PC-9 (cell line): ENCODE measurements at regions not wholly inside any gene's neighbourhood (a gene's known extent, or its start where the extent isn't known, plus 50 kb on each side); places are given as distances from the start of the nearest gene placed in this dataset.

ENCODE experiments used
- BruUV-seq: library from RNA; stranded (reverse); fragments of 400-500 nt; replicated peaks from 2 replicates; lab custom pipeline; 2021; lab: Mats Ljungman, UMichigan
- CTCF ChIA-PET: fragments of 300-600 bp; sonication (Branson Sonifier 250); formaldehyde crosslinking; loops from one replicate; lab custom pipeline; 2022; ENCODE audit warnings: antibody characterized with exemption; lab: Charles Lee
- POLR2A ChIA-PET: fragments of 300-600 bp; sonication (Branson Sonifier 250); formaldehyde crosslinking; loops from one replicate; lab custom pipeline; 2022; ENCODE audit warnings: antibody characterized with exemption; ENCODE audit not compliant: unreplicated experiment; lab: Charles Lee
- DNase-seq, 2 experiments: peaks; one replicate each; pipeline versions ENCODE4 v3.0.0 to v3.0.0-alpha.2; 2015 to 2022; ENCODE audit warnings: mixed read lengths in 1 of 2
- H2AFZ ChIP-seq: fragments of 200-600 bp; sonication (generic); 2 replicates; pipeline ENCODE4 v1.8.1; 2017; ENCODE audit warnings: antibody characterized with exemption
- H3F3A ChIP-seq: fragments of 200-600 bp; sonication (generic); 2 replicates; pipeline ENCODE4 v1.8.1; 2017; ENCODE audit warnings: antibody characterized with exemption, mild to moderate bottlenecking, low read depth; ENCODE audit not compliant: insufficient read depth
- H3K27ac ChIP-seq: fragments of 200-600 bp; sonication (generic); 2 replicates; pipeline ENCODE4 v1.6.1; 2016; ENCODE audit warnings: mixed run types
- H3K27me3 ChIP-seq: fragments of 200-600 bp; sonication (generic); 2 replicates; pipeline ENCODE4 v1.6.1; 2016; ENCODE audit warnings: low read depth, mixed run types; ENCODE audit not compliant: insufficient read depth
- H3K36me3 ChIP-seq: fragments of 200-600 bp; sonication (generic); 2 replicates; pipeline ENCODE4 v1.6.1; 2016; ENCODE audit warnings: low read depth, mixed run types
- H3K4me1 ChIP-seq: fragments of 200-600 bp; sonication (generic); replicated peaks from 2 replicates; pipeline ENCODE4 v1.6.1; 2016; ENCODE audit warnings: mixed run types; ENCODE audit not compliant: insufficient read depth
- H3K4me2 ChIP-seq: fragments of 200-600 bp; sonication (generic); 2 replicates; pipeline ENCODE4 v1.6.1; 2017; ENCODE audit warnings: mixed run types
- H3K4me3 ChIP-seq: fragments of 200-600 bp; sonication (generic); 2 replicates; pipeline ENCODE4 v1.6.1; 2016; ENCODE audit warnings: mixed run types
- H3K79me2 ChIP-seq: fragments of 200-600 bp; sonication (generic); 2 replicates; pipeline ENCODE4 v1.6.1; 2017; ENCODE audit warnings: low read depth, mixed run types
- H3K9me2 ChIP-seq: fragments of 200-600 bp; sonication (generic); 2 replicates; pipeline ENCODE4 v1.8.1; 2017; ENCODE audit warnings: mild to moderate bottlenecking; ENCODE audit not compliant: insufficient read depth
- H3K9me3 ChIP-seq: fragments of 200-600 bp; sonication (generic); 2 replicates; pipeline ENCODE4 v1.8.1; 2016; ENCODE audit warnings: low read depth; ENCODE audit not compliant: insufficient read depth
- H4K20me1 ChIP-seq: fragments of 200-600 bp; sonication (generic); 2 replicates; pipeline ENCODE4 v1.8.1; 2017; ENCODE audit not compliant: insufficient read depth
- EZH2 ChIP-seq: fragments of 200-600 bp; sonication (generic); IDR thresholded peaks from 2 replicates; pipeline ENCODE4 v1.8.0; 2017; ENCODE audit warnings: antibody characterized with exemption, low read depth
- intact Hi-C: fragments of 100-400 bp; cut with micrococcal nuclease; formaldehyde crosslinking; loops from one replicate; pipeline ENCODE4 v1.10.0; 2022; ENCODE audit not compliant: unreplicated experiment
- TF ChIP-seq, protein P1 (sequence below): fragments of 200-600 bp; sonication (generic); conservative IDR thresholded peaks from 2 replicates; pipeline ENCODE4 v1.6.1; 2017; ENCODE audit warnings: mixed run types, antibody characterized with exemption, mild to moderate bottlenecking, moderate library complexity

DNA sequence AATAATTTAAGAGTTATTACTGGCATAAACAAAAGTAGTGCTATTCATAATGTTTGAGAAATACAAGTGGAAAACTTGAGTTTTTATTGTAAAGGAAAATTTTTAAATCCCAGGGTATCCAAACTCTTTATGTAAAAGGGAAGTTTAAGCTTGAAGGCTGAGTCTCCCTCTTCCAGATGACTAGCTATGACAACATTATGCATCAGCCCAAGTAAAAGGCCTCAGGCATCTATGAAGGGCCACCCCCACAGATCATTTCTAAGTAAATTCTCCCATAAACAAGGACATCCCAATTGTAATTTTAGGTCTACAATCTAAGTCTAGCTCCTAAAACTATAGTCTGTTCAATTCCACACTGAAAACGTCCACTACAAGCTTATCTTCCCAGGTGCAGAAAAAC is 166.2 kb upstream of the STEAP1 start:
- no TSS peak for BruUV-seq
- Histone ChIP-seq H2AFZ (no peak overlapping the region), H3F3A (no peaks in the 10 kb centered on the region), H3K4me2 (no peak overlapping the region), H3K4me1 (no peaks in the 10 kb centered on the region), H4K20me1 (no peaks in the 10 kb centered on the region), H3K4me3 (no peak overlapping the region), H3K9me2 (no peaks in the 10 kb centered on the region), H3K79me2 (no peaks in the 10 kb centered on the region), H3K9me3 (no peaks in the 10 kb centered on the region), H3K36me3 (no peaks in the 10 kb centered on the region), H3K27ac (no peak overlapping the region), H3K27me3 (no peaks in the 10 kb centered on the region)
- intact Hi-C loops: no loop called here
- POLR2A ChIA-PET: no interaction called here
- TF ChIP-seq, protein P1, sequence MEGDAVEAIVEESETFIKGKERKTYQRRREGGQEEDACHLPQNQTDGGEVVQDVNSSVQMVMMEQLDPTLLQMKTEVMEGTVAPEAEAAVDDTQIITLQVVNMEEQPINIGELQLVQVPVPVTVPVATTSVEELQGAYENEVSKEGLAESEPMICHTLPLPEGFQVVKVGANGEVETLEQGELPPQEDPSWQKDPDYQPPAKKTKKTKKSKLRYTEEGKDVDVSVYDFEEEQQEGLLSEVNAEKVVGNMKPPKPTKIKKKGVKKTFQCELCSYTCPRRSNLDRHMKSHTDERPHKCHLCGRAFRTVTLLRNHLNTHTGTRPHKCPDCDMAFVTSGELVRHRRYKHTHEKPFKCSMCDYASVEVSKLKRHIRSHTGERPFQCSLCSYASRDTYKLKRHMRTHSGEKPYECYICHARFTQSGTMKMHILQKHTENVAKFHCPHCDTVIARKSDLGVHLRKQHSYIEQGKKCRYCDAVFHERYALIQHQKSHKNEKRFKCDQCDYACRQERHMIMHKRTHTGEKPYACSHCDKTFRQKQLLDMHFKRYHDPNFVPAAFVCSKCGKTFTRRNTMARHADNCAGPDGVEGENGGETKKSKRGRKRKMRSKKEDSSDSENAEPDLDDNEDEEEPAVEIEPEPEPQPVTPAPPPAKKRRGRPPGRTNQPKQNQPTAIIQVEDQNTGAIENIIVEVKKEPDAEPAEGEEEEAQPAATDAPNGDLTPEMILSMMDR: no peak
- TF ChIP-seq EZH2: no peak
- DNase-seq: no peak
- CTCF ChIA-PET: interaction anchor here (0.8 kb wide), 1 partner anchor 15 kb away, joined by 4 read pairs; no protein-coding TSS in a partner anchor

DNA sequence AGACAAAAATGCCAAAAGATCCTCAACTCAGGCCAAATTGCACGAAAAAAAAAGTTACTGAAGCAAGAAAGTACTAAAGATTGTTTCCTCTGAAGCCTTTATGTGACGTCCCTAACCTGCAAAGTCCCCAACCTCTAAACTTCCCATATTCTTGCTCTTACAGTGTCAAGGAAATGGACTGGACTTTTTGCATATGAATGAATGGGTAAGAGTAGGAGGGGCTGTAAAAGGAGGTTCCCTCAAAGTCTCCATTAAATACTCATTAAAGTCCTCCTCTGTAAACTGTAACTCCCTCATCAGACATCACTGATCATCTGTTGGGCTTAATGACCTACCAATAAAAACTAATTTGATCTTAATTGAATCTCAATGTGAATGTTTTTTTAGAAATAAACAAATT is 164.8 kb upstream of the STEAP1 start:
- Histone ChIP-seq H2AFZ (no peak overlapping the region), H3K9me3 (no peaks in the 10 kb centered on the region), H4K20me1 (no peaks in the 10 kb centered on the region), H3K27ac (no peak overlapping the region), H3K4me3 (no peak overlapping the region), H3K4me2 (no peak overlapping the region), H3K27me3 (no peaks in the 10 kb centered on the region), H3K79me2 (no peaks in the 10 kb centered on the region), H3K9me2 (no peaks in the 10 kb centered on the region), H3K4me1 (no peaks in the 10 kb centered on the region), H3F3A (no peaks in the 10 kb centered on the region), H3K36me3 (no peaks in the 10 kb centered on the region)
- intact Hi-C loops: no loop called here
- no peak for DNase-seq
- TF ChIP-seq, protein P1: no peak
- no peak for TF ChIP-seq EZH2
- CTCF ChIA-PET: no interaction called here
- BruUV-seq: no TSS peak
- POLR2A ChIA-PET: no interaction called here

DNA sequence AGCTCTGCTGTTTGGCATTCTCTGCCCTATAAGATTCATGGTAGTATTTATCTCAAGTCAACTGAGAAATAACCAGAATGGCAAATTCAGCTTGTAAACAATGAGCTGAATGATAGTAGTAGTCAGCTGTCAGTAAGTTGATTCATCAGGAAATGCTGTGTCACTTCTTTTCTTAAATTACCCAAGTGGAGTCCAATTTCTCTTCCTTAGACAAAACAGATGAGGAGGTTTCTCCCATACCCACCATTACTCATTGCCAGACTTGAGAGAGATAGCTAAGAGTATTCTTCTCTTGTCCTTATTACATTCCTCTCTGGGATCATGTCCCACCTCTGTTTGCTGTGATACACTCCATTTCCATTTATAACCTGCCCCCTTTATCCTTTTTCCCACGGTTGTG is 159.8 kb upstream of the STEAP1 start:
- H3K79me2 ChIP-seq: no peaks in the 10 kb centered on the region
- H3K4me2 ChIP-seq: no peak overlapping the region
- TF ChIP-seq, protein P1: no peak
- no peak for TF ChIP-seq EZH2
- H3K27me3 ChIP-seq: no peaks in the 10 kb centered on the region
- no peak overlapping the region for H3K27ac ChIP-seq
- CTCF ChIA-PET: no interaction called here
- no peak overlapping the region for H3K4me3 ChIP-seq
- no peaks in the 10 kb centered on the region for H3K9me3 ChIP-seq
- POLR2A ChIA-PET: no interaction called here
- no peaks in the 10 kb centered on the region for H3F3A ChIP-seq
- BruUV-seq: no TSS peak
- H4K20me1 ChIP-seq: no peaks in the 10 kb centered on the region
- intact Hi-C loops: no loop called here
- H3K9me2 ChIP-seq: no peaks in the 10 kb centered on the region
- no peak for DNase-seq
- no peaks in the 10 kb centered on the region for H3K36me3 ChIP-seq
- H2AFZ ChIP-seq: no peak overlapping the region
- H3K4me1 ChIP-seq: no peaks in the 10 kb centered on the region
